ENCODE measurements at regions not wholly inside any gene's neighbourhood (a gene's known extent, or its start where the extent isn't known, plus 50 kb on each side); places are given as distances from the start of the nearest gene placed in this dataset.

GRCh38 chr2:76314271-76315020, 603.7 kb upstream of the GCFC2 start:
- no peak for FAIRE-seq

GRCh38 chr2:76312236-76312635, 601.5 kb upstream of the GCFC2 start:
- no peak for FAIRE-seq

GRCh38 chr2:76311728-76312127, 601.0 kb upstream of the GCFC2 start:
- FAIRE-seq = no peak

GRCh38 chr2:76310894-76311633, 600.3 kb upstream of the GCFC2 start:
- no peak for FAIRE-seq

- no peak for FAIRE-seq
Observed at GRCh38 chr2:76307495-76307894, 596.8 kb upstream of the GCFC2 start.

GRCh38 chr2:76298041-76298440, 587.3 kb upstream of the GCFC2 start:
- no peak for FAIRE-seq

GRCh38 chr2:76296438-76296837, 585.7 kb upstream of the GCFC2 start:
- FAIRE-seq = no peak

GRCh38 chr2:76295762-76296161, 585.0 kb upstream of the GCFC2 start:
- FAIRE-seq = no peak

- no peak for FAIRE-seq
Observed at GRCh38 chr2:76288598-76288997, 577.9 kb upstream of the GCFC2 start.

- FAIRE-seq = no peak
Observed at GRCh38 chr2:76288146-76288545, 577.4 kb upstream of the GCFC2 start.

GRCh38 chr2:76283350-76283749, 572.6 kb upstream of the GCFC2 start:
- no peak for FAIRE-seq

- FAIRE-seq = no peak
Observed at GRCh38 chr2:76281156-76281841, 570.6 kb upstream of the GCFC2 start.

- FAIRE-seq = no peak
Observed at GRCh38 chr2:76280686-76281085, 570.0 kb upstream of the GCFC2 start.

GRCh38 chr2:76279142-76279541, 568.4 kb upstream of the GCFC2 start:
- FAIRE-seq = no peak

GRCh38 chr2:76275788-76276187, 565.1 kb upstream of the GCFC2 start:
- no peak for FAIRE-seq

- FAIRE-seq = no peak
Observed at GRCh38 chr2:76274676-76275075, 564.0 kb upstream of the GCFC2 start.

GRCh38 chr2:76274160-76274559, 563.4 kb upstream of the GCFC2 start:
- no peak for FAIRE-seq

- no peak for FAIRE-seq
Observed at GRCh38 chr2:76270096-76270710, 559.5 kb upstream of the GCFC2 start.

GRCh38 chr2:76268902-76269620, 558.3 kb upstream of the GCFC2 start:
- FAIRE-seq = no peak

- FAIRE-seq = no peak
Observed at GRCh38 chr2:76268484-76268883, 557.8 kb upstream of the GCFC2 start.

- no peak for FAIRE-seq
Observed at GRCh38 chr2:76257802-76258201, 547.1 kb upstream of the GCFC2 start.

- FAIRE-seq = no peak
Observed at GRCh38 chr2:76256458-76257088, 545.9 kb upstream of the GCFC2 start.
